ENCODE measurements at regions not wholly inside any gene's neighbourhood (a gene's known extent, or its start where the extent isn't known, plus 50 kb on each side); places are given as distances from the start of the nearest gene placed in this dataset.

GRCh38 chr5:122607818-122608217 lies 167.1 kb upstream of the SNX2 start (continued):
- no peak for TF ChIP-seq ZNF354B (CRISPR knock-in tag; IDR thresholded peaks at IDR 0.05)
- TF ChIP-seq ZNF398 (CRISPR knock-in tag; IDR thresholded peaks at IDR 0.05): no peak
- TF ChIP-seq CBX2 (IDR thresholded peaks at IDR 0.05; ENCODE audit: insufficient read depth, low read length, poor library complexity, severe bottlenecking): no peak

GRCh38 chr5:122608222-122608621 lies 166.7 kb upstream of the SNX2 start:
- H2AFZ ChIP-seq (ENCODE audit: low read depth, low read length): no peak overlapping the region
- WGBS (ENCODE audit: insufficient coverage, low coverage, missing lambda C conversion rate): 10% methylated on average over 3 of the region's 3 CpGs
- TF ChIP-seq MTA3 (IDR thresholded peaks at IDR 0.05; ENCODE audit: borderline replicate concordance) (no peak), NR0B1 (IDR thresholded peaks at IDR 0.05; ENCODE audit: partially characterized antibody) (no peak), TARDBP (IDR thresholded peaks at IDR 0.05) (no peak), SIRT6 (IDR thresholded peaks at IDR 0.05; ENCODE audit: low read depth, low read length) (no peak)
- in situ Hi-C loops (cut with MboI) (no loop called here), intact Hi-C loops (cut with micrococcal nuclease) (no loop called here)
- no peaks in the 10 kb centered on the region for H3K4me1 ChIP-seq (replicated peaks in 1 of 2; ENCODE audit: control insufficient read depth in 2 of 2, insufficient read depth in 2 of 2, low read length in 2 of 2)
- ATAC-seq (no peak), DNase-seq (ENCODE audit: extremely low read depth in 1 of 4, low spot score in 3 of 4) (no peak), FAIRE-seq (no peak)
- ChIA-PET POLR2A (no interaction called here), CTCF (ENCODE audit: low intra/inter-chr PET ratio) (no interaction called here)
- no peak overlapping the region for H3K4me3 ChIP-seq
- no peaks in the 10 kb centered on the region for H3K9me1 ChIP-seq (ENCODE audit: control insufficient read depth, insufficient read depth, low read length)
- no peaks in the 10 kb centered on the region for H3K27me3 ChIP-seq (ENCODE audit: control insufficient read depth in 2 of 2, insufficient read depth in 2 of 2, low read length in 2 of 2)
- no peak overlapping the region for H3K27ac ChIP-seq (ENCODE audit: extremely low read depth, low read depth, low read length)
- no peak overlapping the region for H3K4me2 ChIP-seq (ENCODE audit: insufficient read depth, low read length)
- no peaks in the 10 kb centered on the region for H3K36me3 ChIP-seq (ENCODE audit: control insufficient read depth, insufficient read depth, low read length)
- no peaks in the 10 kb centered on the region for H3K79me2 ChIP-seq (ENCODE audit: control insufficient read depth, insufficient read depth, low read length)
- BruUV-seq (replicated peaks): no TSS peak
- no peaks in the 10 kb centered on the region for H3K9me3 ChIP-seq (replicated peaks; ENCODE audit: control insufficient read depth, insufficient read depth, low read depth, low read length)
- H3K9ac ChIP-seq (ENCODE audit: insufficient read depth in 1 of 2, low read depth in 2 of 2, low read length in 2 of 2): no peak overlapping the region
- H4K20me1 ChIP-seq (replicated peaks; ENCODE audit: control insufficient read depth, insufficient read depth, low read length): no peaks in the 10 kb centered on the region
